Keratinocyte (primary cell): ENCODE measurements at regions not wholly inside any gene's neighbourhood (a gene's known extent, or its start where the extent isn't known, plus 50 kb on each side); places are given as distances from the start of the nearest gene placed in this dataset.
"Not testable (repeated sequence)": the region's sequence is repeated elsewhere in the genome, so short reads cannot be mapped to it uniquely, and the experiment has no call there.

Source experiments
- DNase-seq: peaks from one replicate; pipeline ENCODE4 v3.0.0-alpha.2; 2011; ENCODE audit warnings: low read depth, missing footprints, low spot score
- FAIRE-seq: peaks from 2 replicates; lab custom pipeline; 2011; peaks lifted over from hg19 to GRCh38; lab: Jason Lieb, UNC
- H2AFZ ChIP-seq: 2 replicates; pipeline ENCODE4 v1.6.0; 2012; ENCODE audit warnings: low read length, control low read depth, inconsistent platforms; ENCODE audit not compliant: control insufficient read depth
- H3K27ac ChIP-seq: 2 replicates; pipeline ENCODE4 v1.5.1; 2011; ENCODE audit warnings: low read length; ENCODE audit not compliant: control insufficient read depth, insufficient read depth
- H3K27me3 ChIP-seq: 3 replicates; pipeline ENCODE4 v1.6.0; 2011; ENCODE audit warnings: low read length; ENCODE audit not compliant: control insufficient read depth, insufficient read depth; ENCODE audit errors: extremely low read depth
- H3K36me3 ChIP-seq, 2 experiments: 2 replicates in 1 of 2; 3 replicates in 1 of 2; pipeline ENCODE4 v1.5.1; 2011; ENCODE audit warnings: low read length in 2 of 2, mild to moderate bottlenecking in 1 of 2; ENCODE audit not compliant: control insufficient read depth in 2 of 2, insufficient read depth in 2 of 2; ENCODE audit errors: extremely low read depth in 1 of 2
- H3K4me1 ChIP-seq: 3 replicates; pipeline ENCODE4 v1.5.1; 2011; ENCODE audit warnings: low read length; ENCODE audit not compliant: control insufficient read depth, insufficient read depth; ENCODE audit errors: extremely low read depth
- H3K4me2 ChIP-seq: 3 replicates; pipeline ENCODE4 v1.6.0; 2011; ENCODE audit warnings: low read depth, low read length; ENCODE audit not compliant: control insufficient read depth, insufficient read depth; ENCODE audit errors: extremely low read depth
- H3K4me3 ChIP-seq, 3 experiments: fragments of 200-600 bp in 1 of 3; sonication (generic) in 1 of 3; 2 replicates in 2 of 3; 3 replicates in 1 of 3; pipeline ENCODE4 v1.5.1; 2011 to 2016; ENCODE audit warnings: low read length in 3 of 3, mild to moderate bottlenecking in 3 of 3, control low read depth in 2 of 3, inconsistent platforms in 1 of 3, low read depth in 1 of 3, mixed read lengths in 1 of 3, mixed run types in 1 of 3, moderate library complexity in 1 of 3; ENCODE audit not compliant: control insufficient read depth in 2 of 3, insufficient read depth in 2 of 3; ENCODE audit errors: extremely low read depth in 1 of 3
- H3K79me2 ChIP-seq: 2 replicates; pipeline ENCODE4 v1.6.0; 2012; ENCODE audit warnings: low read length; ENCODE audit not compliant: control insufficient read depth, insufficient read depth
- H3K9ac ChIP-seq: 3 replicates; pipeline ENCODE4 v1.6.0; 2011; ENCODE audit warnings: low read length; ENCODE audit not compliant: control insufficient read depth, insufficient read depth; ENCODE audit errors: extremely low read depth
- H3K9me1 ChIP-seq: 3 replicates; pipeline ENCODE4 v1.6.0; 2011; ENCODE audit warnings: low read length; ENCODE audit not compliant: control insufficient read depth, insufficient read depth; ENCODE audit errors: extremely low read depth
- H3K9me3 ChIP-seq: 2 replicates; pipeline ENCODE4 v1.5.1; 2012; ENCODE audit warnings: low read depth, low read length; ENCODE audit not compliant: control insufficient read depth
- H4K20me1 ChIP-seq: 3 replicates; pipeline ENCODE4 v1.6.0; 2011; ENCODE audit warnings: low read length; ENCODE audit not compliant: control insufficient read depth, insufficient read depth; ENCODE audit errors: extremely low read depth
- EZH2 ChIP-seq: IDR thresholded peaks from one replicate; pipeline ENCODE4 v1.6.1; 2012; ENCODE audit warnings: inconsistent platforms, mild to moderate bottlenecking, low read length, moderate library complexity
- dilution Hi-C: fragments of 300-500 bp; cut with MboI; formaldehyde crosslinking; loops from one replicate; pipeline ENCODE4 v1.7.0; 2020; ENCODE audit warnings: low sequenced_read_pairs; ENCODE audit not compliant: extremely low pct_ligation_motif_present
- TF ChIP-seq, protein P1 (sequence below), 3 experiments: IDR thresholded peaks in 1 of 3; conservative IDR thresholded peaks in 1 of 3; optimal IDR thresholded peaks in 1 of 3; 2 replicates in 2 of 3; 3 replicates in 1 of 3; pipeline versions ENCODE3 to v1.5.1; 2011; ENCODE audit warnings: low read length in 3 of 3, mild to moderate bottlenecking in 3 of 3, moderate library complexity in 2 of 3, control low read depth in 1 of 3, inconsistent platforms in 1 of 3; ENCODE audit not compliant: insufficient read depth in 2 of 3; ENCODE audit errors: extremely low read depth in 1 of 3

DNA sequence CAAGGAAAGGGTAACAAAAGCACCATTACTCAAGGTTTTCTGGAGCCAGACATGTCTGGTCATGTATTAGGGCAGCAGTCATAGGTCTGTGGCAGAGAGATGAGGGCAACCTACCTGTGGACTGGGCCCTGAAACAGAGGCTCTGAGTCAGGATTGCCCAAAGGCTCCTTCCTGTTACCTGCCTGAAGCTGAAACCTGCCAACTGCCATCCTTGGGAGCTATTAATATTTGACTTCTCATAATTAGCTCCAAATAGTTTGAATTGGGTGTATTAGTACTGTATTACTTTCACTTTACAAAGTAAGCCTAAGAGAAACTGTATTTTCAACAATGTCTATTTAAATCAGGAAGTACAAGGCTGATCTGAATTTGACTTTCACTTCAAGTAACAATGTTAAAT, 72.0 kb upstream of the TBX18 start:
- no peaks in the 10 kb centered on the region for H4K20me1 ChIP-seq
- H3K9me3 ChIP-seq: no peaks in the 10 kb centered on the region
- no peaks in the 10 kb centered on the region for H3K4me1 ChIP-seq
- FAIRE-seq (peak; percentile 51), DNase-seq (peak; percentile 38)
- no peaks in the 10 kb centered on the region for H3K9me1 ChIP-seq
- no peaks in the 10 kb centered on the region for H3K79me2 ChIP-seq
- H3K4me3 ChIP-seq: no peak overlapping the region
- no peak for TF ChIP-seq EZH2
- TF ChIP-seq, protein P1, sequence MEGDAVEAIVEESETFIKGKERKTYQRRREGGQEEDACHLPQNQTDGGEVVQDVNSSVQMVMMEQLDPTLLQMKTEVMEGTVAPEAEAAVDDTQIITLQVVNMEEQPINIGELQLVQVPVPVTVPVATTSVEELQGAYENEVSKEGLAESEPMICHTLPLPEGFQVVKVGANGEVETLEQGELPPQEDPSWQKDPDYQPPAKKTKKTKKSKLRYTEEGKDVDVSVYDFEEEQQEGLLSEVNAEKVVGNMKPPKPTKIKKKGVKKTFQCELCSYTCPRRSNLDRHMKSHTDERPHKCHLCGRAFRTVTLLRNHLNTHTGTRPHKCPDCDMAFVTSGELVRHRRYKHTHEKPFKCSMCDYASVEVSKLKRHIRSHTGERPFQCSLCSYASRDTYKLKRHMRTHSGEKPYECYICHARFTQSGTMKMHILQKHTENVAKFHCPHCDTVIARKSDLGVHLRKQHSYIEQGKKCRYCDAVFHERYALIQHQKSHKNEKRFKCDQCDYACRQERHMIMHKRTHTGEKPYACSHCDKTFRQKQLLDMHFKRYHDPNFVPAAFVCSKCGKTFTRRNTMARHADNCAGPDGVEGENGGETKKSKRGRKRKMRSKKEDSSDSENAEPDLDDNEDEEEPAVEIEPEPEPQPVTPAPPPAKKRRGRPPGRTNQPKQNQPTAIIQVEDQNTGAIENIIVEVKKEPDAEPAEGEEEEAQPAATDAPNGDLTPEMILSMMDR (optimal IDR thresholded peaks at IDR 0.05 in 1 of 3, IDR thresholded peaks at IDR 0.05 in 1 of 3, conservative IDR thresholded peaks at IDR 0.05 in 1 of 3; ENCODE audit: extremely low read depth in 1 of 3, insufficient read depth in 2 of 3, low read length in 3 of 3): no peak
- H3K9ac ChIP-seq: no peak overlapping the region
- no peak overlapping the region for H3K4me2 ChIP-seq
- H3K27ac ChIP-seq: no peak overlapping the region
- no peaks in the 10 kb centered on the region for H3K27me3 ChIP-seq
- dilution Hi-C loops: no loop called here
- H2AFZ ChIP-seq: peak overlapping the region; percentile 15
- H3K36me3 ChIP-seq: no peaks in the 10 kb centered on the region

DNA sequence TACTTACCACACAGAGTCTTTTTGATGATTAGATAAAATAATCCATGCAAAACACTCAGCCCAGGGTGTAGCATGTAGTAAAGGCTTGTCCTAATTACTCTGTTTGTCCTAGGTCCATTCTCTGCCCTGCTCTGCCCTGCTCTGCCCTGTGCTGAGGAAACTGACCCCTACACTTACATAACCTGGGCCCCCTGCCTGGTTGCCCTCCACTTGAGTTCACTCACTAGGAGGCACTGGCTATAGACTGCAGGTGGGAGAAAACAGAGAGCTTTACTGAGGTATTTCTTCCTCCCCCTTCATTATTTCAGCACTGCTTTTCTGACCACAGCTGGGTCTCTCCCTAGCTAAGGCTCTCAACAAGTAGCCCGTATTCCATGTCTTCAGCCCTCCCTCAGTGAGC, 70.9 kb upstream of the TBX18 start:
- TF ChIP-seq, protein P1 (optimal IDR thresholded peaks at IDR 0.05 in 1 of 3, IDR thresholded peaks at IDR 0.05 in 1 of 3, conservative IDR thresholded peaks at IDR 0.05 in 1 of 3; ENCODE audit: extremely low read depth in 1 of 3, insufficient read depth in 2 of 3, low read length in 3 of 3): no peak
- no peak for TF ChIP-seq EZH2
- no peaks in the 10 kb centered on the region for H3K27me3 ChIP-seq
- no peak overlapping the region for H3K4me3 ChIP-seq
- dilution Hi-C loops: no loop called here
- FAIRE-seq (no peak), DNase-seq (no peak)
- no peak overlapping the region for H3K9ac ChIP-seq
- H3K79me2 ChIP-seq: no peaks in the 10 kb centered on the region
- H3K36me3 ChIP-seq: no peaks in the 10 kb centered on the region
- no peak overlapping the region for H3K4me2 ChIP-seq
- H3K9me3 ChIP-seq: no peaks in the 10 kb centered on the region
- H3K27ac ChIP-seq: no peak overlapping the region
- H3K9me1 ChIP-seq: no peaks in the 10 kb centered on the region
- H2AFZ ChIP-seq: no peak overlapping the region
- H4K20me1 ChIP-seq: no peaks in the 10 kb centered on the region
- H3K4me1 ChIP-seq: no peaks in the 10 kb centered on the region

DNA sequence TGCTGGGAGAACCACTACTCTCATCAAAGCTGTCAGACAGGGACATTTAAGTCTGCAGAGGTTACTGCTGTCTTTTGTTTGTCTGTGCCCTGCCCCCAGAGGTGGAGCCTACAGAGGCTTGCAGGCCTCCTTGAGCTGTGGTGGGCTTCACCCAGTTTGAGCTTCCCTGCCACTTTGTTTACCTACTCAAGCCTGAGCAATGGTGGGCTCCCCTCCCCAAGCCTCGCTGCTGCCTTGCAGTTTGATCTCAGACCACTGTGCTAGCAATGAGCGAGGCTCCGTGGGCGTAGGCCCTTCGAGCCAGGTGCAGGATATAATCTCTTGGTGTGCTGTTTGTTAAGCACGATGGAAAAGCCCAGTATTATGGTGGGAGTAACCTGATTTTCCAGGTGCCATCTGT, 67.5 kb upstream of the TBX18 start:
- H3K4me3 ChIP-seq, H2AFZ ChIP-seq, H3K36me3 ChIP-seq, DNase-seq, FAIRE-seq, H3K27me3 ChIP-seq, H3K4me2 ChIP-seq, H4K20me1 ChIP-seq, H3K27ac ChIP-seq, H3K79me2 ChIP-seq, H3K9ac ChIP-seq, H3K9me3 ChIP-seq, H3K9me1 ChIP-seq, H3K4me1 ChIP-seq, dilution Hi-C loops: not testable (repeated sequence)
